ENCODE measurements at regions not wholly inside any gene's neighbourhood (a gene's known extent, or its start where the extent isn't known, plus 50 kb on each side); places are given as distances from the start of the nearest gene placed in this dataset.

- Histone ChIP-seq H3K36me3 (ENCODE audit: insufficient read depth, low read length) (no peaks in the 10 kb centered on the region), H3F3A (ENCODE audit: insufficient read depth, low read length, poor library complexity, severe bottlenecking) (no peaks in the 10 kb centered on the region), H3K9ac (ENCODE audit: low read length) (no peak overlapping the region), H3K27me3 (ENCODE audit: insufficient read depth, low read depth, low read length) (no peaks in the 10 kb centered on the region), H3K9me3 (ENCODE audit: low read length) (no peaks in the 10 kb centered on the region), H3K79me2 (replicated peaks; ENCODE audit: insufficient read depth, low read length) (no peaks in the 10 kb centered on the region), H3K4me3 (ENCODE audit: low read length) (no peak overlapping the region), H4K20me1 (ENCODE audit: insufficient read depth) (no peaks in the 10 kb centered on the region), H3K9me2 (ENCODE audit: insufficient read depth, low read length) (no peaks in the 10 kb centered on the region), H2AFZ (ENCODE audit: low read depth, low read length) (no peak overlapping the region), H3K4me2 (ENCODE audit: low read length) (no peak overlapping the region), H3K27ac (ENCODE audit: low read length) (no peak overlapping the region)
- no peak for TF ChIP-seq MXI1 (conservative IDR thresholded peaks at IDR 0.05; ENCODE audit: poor library complexity, severe bottlenecking)
- no peak for TF ChIP-seq CTCF (IDR thresholded peaks at IDR 0.05; ENCODE audit: poor library complexity, severe bottlenecking)
- TF ChIP-seq EZH2 (IDR thresholded peaks at IDR 0.05; ENCODE audit: borderline replicate concordance, insufficient read depth, low read length, poor library complexity, severe bottlenecking), result no peak
- TF ChIP-seq RAD21 (conservative IDR thresholded peaks at IDR 0.05), result no peak
- TF ChIP-seq EP300 (conservative IDR thresholded peaks at IDR 0.05; ENCODE audit: poor library complexity, severe bottlenecking), result no peak
- no peak for TF ChIP-seq POLR2AphosphoS5 (IDR thresholded peaks at IDR 0.05)
- TF ChIP-seq REST (IDR thresholded peaks at IDR 0.05; ENCODE audit: borderline replicate concordance), result no peak
- no peak for TF ChIP-seq SMC3 (conservative IDR thresholded peaks at IDR 0.05; ENCODE audit: poor library complexity)
- TF ChIP-seq TAF1 (IDR thresholded peaks at IDR 0.05; ENCODE audit: low read depth), result no peak
Observed at GRCh38 chr12:24414480-24414879, 465.0 kb upstream of the SOX5 start.

- Histone ChIP-seq H3F3A (ENCODE audit: insufficient read depth, low read length, poor library complexity, severe bottlenecking) (no peaks in the 10 kb centered on the region), H3K4me2 (ENCODE audit: low read length) (no peak overlapping the region), H3K9ac (ENCODE audit: low read length) (no peak overlapping the region), H3K9me2 (ENCODE audit: insufficient read depth, low read length) (no peaks in the 10 kb centered on the region), H4K20me1 (ENCODE audit: insufficient read depth) (no peaks in the 10 kb centered on the region), H3K9me3 (ENCODE audit: low read length) (no peaks in the 10 kb centered on the region), H3K27ac (ENCODE audit: low read length) (no peak overlapping the region), H2AFZ (ENCODE audit: low read depth, low read length) (no peak overlapping the region), H3K4me3 (ENCODE audit: low read length) (no peak overlapping the region), H3K27me3 (ENCODE audit: insufficient read depth, low read depth, low read length) (no peaks in the 10 kb centered on the region), H3K36me3 (ENCODE audit: insufficient read depth, low read length) (no peaks in the 10 kb centered on the region), H3K79me2 (replicated peaks; ENCODE audit: insufficient read depth, low read length) (no peaks in the 10 kb centered on the region)
- no peak for TF ChIP-seq MXI1 (conservative IDR thresholded peaks at IDR 0.05; ENCODE audit: poor library complexity, severe bottlenecking)
- no peak for TF ChIP-seq EP300 (conservative IDR thresholded peaks at IDR 0.05; ENCODE audit: poor library complexity, severe bottlenecking)
Observed at GRCh38 chr12:24411948-24412347, 462.5 kb upstream of the SOX5 start.

GRCh38 chr12:24409868-24410267 lies 460.4 kb upstream of the SOX5 start:
- Histone ChIP-seq H3K36me3 (ENCODE audit: insufficient read depth, low read length) (no peaks in the 10 kb centered on the region), H3K79me2 (replicated peaks; ENCODE audit: insufficient read depth, low read length) (no peaks in the 10 kb centered on the region)

More at GRCh38 chr12:24409868-24410267, 460.4 kb upstream of the SOX5 start:
- Histone ChIP-seq H3K9me3 (ENCODE audit: low read length) (no peaks in the 10 kb centered on the region), H3K27ac (ENCODE audit: low read length) (no peak overlapping the region), H3K9me2 (ENCODE audit: insufficient read depth, low read length) (no peaks in the 10 kb centered on the region), H3F3A (ENCODE audit: insufficient read depth, low read length, poor library complexity, severe bottlenecking) (no peaks in the 10 kb centered on the region), H3K4me2 (ENCODE audit: low read length) (no peak overlapping the region), H3K9ac (ENCODE audit: low read length) (no peak overlapping the region), H3K27me3 (ENCODE audit: insufficient read depth, low read depth, low read length) (no peaks in the 10 kb centered on the region), H3K4me3 (ENCODE audit: low read length) (no peak overlapping the region), H2AFZ (ENCODE audit: low read depth, low read length) (no peak overlapping the region), H4K20me1 (ENCODE audit: insufficient read depth) (no peaks in the 10 kb centered on the region)
- no peak for TF ChIP-seq MXI1 (conservative IDR thresholded peaks at IDR 0.05; ENCODE audit: poor library complexity, severe bottlenecking)
- no peak for TF ChIP-seq POLR2AphosphoS5 (IDR thresholded peaks at IDR 0.05)
- no peak for TF ChIP-seq CTCF (IDR thresholded peaks at IDR 0.05; ENCODE audit: poor library complexity, severe bottlenecking)
- no peak for TF ChIP-seq SMC3 (conservative IDR thresholded peaks at IDR 0.05; ENCODE audit: poor library complexity)
- no peak for TF ChIP-seq TAF1 (IDR thresholded peaks at IDR 0.05; ENCODE audit: low read depth)
- TF ChIP-seq EP300 (conservative IDR thresholded peaks at IDR 0.05; ENCODE audit: poor library complexity, severe bottlenecking), result no peak
